Heart left ventricle (tissue), 16 donors: ENCODE measurements at regions not wholly inside any gene's neighbourhood (a gene's known extent, or its start where the extent isn't known, plus 50 kb on each side); places are given as distances from the start of the nearest gene placed in this dataset.

Experiments
- ATAC-seq, 4 donors: fragments of 200-7000 bp; cut with Tn5 transposase; one replicate each; pipeline ENCODE4 v1.9.1; 2020 to 2022; ENCODE audit warnings: moderate library complexity in 4 of 4, mild to moderate bottlenecking in 3 of 4, moderate number of reproducible peaks in 1 of 4
- DNase-seq, 5 donors: peaks; one replicate each; pipeline ENCODE4 v3.0.0-alpha.2; 2020
- H3K27ac ChIP-seq, 12 donors: fragments of 200-600 bp; sonication (generic) in 4 of 12; one replicate each; pipeline versions ENCODE4 v1.5.0 to v1.8.0; 2016 to 2022; ENCODE audit warnings: mild to moderate bottlenecking in 2 of 12
- H3K27me3 ChIP-seq, 9 donors: fragments of 200-600 bp; sonication (generic) in 2 of 9; one replicate each; pipeline versions ENCODE4 v1.5.1 to v1.8.0; 2016 to 2022; ENCODE audit warnings: mild to moderate bottlenecking in 3 of 9
- H3K36me3 ChIP-seq, 9 donors: fragments of 200-600 bp; sonication (generic) in 2 of 9; one replicate each; pipeline versions ENCODE4 v1.5.0 to v1.8.0; 2018 to 2022; ENCODE audit warnings: mild to moderate bottlenecking in 2 of 9
- H3K4me1 ChIP-seq, 12 donors: fragments of 200-600 bp; sonication (generic) in 4 of 12; one replicate each; pipeline versions ENCODE4 v1.5.0 to v1.8.0; 2016 to 2022; ENCODE audit warnings: mild to moderate bottlenecking in 3 of 12
- H3K4me3 ChIP-seq, 12 donors: fragments of 200-600 bp; sonication (generic) in 4 of 12; one replicate each; pipeline versions ENCODE4 v1.5.0 to v1.8.0; 2017 to 2022; ENCODE audit warnings: mild to moderate bottlenecking in 9 of 12, moderate library complexity in 4 of 12
- H3K9me3 ChIP-seq, 12 donors: fragments of 200-600 bp; sonication (generic) in 4 of 12; one replicate each; pipeline versions ENCODE4 v1.5.0 to v1.8.0; 2016 to 2022; ENCODE audit warnings: mild to moderate bottlenecking in 1 of 12
- POLR2A ChIP-seq, 2 donors: fragments of 450-650 bp; IDR thresholded peaks; one replicate each; pipeline ENCODE4 v1.6.1; 2017; ENCODE audit warnings: antibody characterized with exemption in 2 of 2, mild to moderate bottlenecking in 2 of 2, moderate library complexity in 2 of 2
- WGBS, 4 donors: extraction: QIAGEN DNeasy Blood & Tissue Kit in 2 of 4; methylation state at CpG; one replicate each; pipeline versions ENCODE4 v1.1.5 to v1.1.7; 2013 to 2018; 5-methylcytosine and 5-hydroxymethylcytosine counted together
- intact Hi-C, 10 donors: fragments of 100-400 bp; cut with DNase I; formaldehyde crosslinking; loops; one replicate each; pipeline versions ENCODE4 v1.11.1 to v1.14.2; 2022
- TF ChIP-seq, protein P1 (sequence below), 12 donors: fragments of 200-600 bp; sonication (generic) in 4 of 12; IDR thresholded peaks; one replicate each; pipeline versions ENCODE4 v1.5.0 to v1.8.0; 2018 to 2022; ENCODE audit warnings: antibody characterized with exemption in 12 of 12, mild to moderate bottlenecking in 5 of 12
- donor health status: ischemic (EF 13 %, LVEDD 7.1; RV severe dilation, severe dysfunction).
- donor health status: healthy with polysubstance abuse.
- donor health status: DM: no; HTN: yes; CAD: no.
- donor health status: DM: no; HTN: no; CAD: no.
- donor health status: ischemic (EF 25% LVEDD 6.9; RV normal size, moderate dysfunction).
- donor health status: ischemic (EF 25% LVEDD 5.7; RV mildly dilated, moderate dysfunction).
- donor health status: healthy.
- donor health status: DM: yes; HTN: yes; CAD: no.
- donor health status: ischemic (EF 35%, LVEDD 5.7; RV mildly dilated, moderate dysfunction).
- donor health status: nonischemic (EF 11% LVEDD 7.7; RV severe dilation, severe dysfunction).
- donor health status: DM: yes; HTN: yes; CAD: no.
- donor health status: PGD.
- donor health status: ischemic (EF 29% LVEDD 5.4; RV normal size, mild dysfunction).
- donor health status: nonischemic (EF 23%, LVEDD 6.1; RV moderate dilation, normal function).

DNA sequence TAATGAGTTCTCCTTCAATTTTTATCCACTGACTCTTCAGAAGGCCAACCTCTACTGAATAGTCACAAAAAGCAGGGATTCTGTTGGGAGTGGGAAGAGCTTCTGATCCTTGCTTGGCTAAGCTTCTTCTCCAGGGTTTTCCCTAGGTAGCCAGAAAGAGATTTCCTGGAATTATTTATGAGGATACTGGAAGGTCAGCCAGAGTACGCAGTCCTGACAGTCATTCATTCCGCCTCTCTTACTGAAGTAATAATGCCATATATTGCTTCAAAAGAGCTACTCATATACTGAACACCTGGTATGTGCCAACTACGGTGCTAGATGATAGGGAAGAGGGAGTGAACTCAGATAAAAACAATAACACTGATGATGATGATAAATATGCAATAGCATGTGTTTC is 116.1 kb downstream of the CCDC34 start:
- no peak for DNase-seq
- WGBS, 4 donors, result 48 to 56% (median 51%) methylated on average over 3 of the region's 3 CpGs
- peak; percentile 38 to 80 (median 73) for ATAC-seq
- TF ChIP-seq, protein P1, sequence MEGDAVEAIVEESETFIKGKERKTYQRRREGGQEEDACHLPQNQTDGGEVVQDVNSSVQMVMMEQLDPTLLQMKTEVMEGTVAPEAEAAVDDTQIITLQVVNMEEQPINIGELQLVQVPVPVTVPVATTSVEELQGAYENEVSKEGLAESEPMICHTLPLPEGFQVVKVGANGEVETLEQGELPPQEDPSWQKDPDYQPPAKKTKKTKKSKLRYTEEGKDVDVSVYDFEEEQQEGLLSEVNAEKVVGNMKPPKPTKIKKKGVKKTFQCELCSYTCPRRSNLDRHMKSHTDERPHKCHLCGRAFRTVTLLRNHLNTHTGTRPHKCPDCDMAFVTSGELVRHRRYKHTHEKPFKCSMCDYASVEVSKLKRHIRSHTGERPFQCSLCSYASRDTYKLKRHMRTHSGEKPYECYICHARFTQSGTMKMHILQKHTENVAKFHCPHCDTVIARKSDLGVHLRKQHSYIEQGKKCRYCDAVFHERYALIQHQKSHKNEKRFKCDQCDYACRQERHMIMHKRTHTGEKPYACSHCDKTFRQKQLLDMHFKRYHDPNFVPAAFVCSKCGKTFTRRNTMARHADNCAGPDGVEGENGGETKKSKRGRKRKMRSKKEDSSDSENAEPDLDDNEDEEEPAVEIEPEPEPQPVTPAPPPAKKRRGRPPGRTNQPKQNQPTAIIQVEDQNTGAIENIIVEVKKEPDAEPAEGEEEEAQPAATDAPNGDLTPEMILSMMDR (IDR thresholded peaks at IDR 0.05), result no peak
- no peak for TF ChIP-seq POLR2A (IDR thresholded peaks at IDR 0.05)
- H3K36me3 ChIP-seq, result no peaks in the 10 kb centered on the region
- peak overlapping the region in 9 of 12 donors; percentile 11 to 75 (median 64) for H3K27ac ChIP-seq
- peaks cover 0 to 44% (median 16%) of the 10 kb centered on the region in 12 donors for H3K4me1 ChIP-seq
- H3K9me3 ChIP-seq, result no peaks in the 10 kb centered on the region
- H3K27me3 ChIP-seq, result no peaks in the 10 kb centered on the region
- no peak overlapping the region for H3K4me3 ChIP-seq
- intact Hi-C loops, result loop anchor here in 2 of 10 donors (2.0 to 5.0 kb wide), 2 partner anchors 35 to 64 kb away; no protein-coding TSS in a partner anchor

DNA sequence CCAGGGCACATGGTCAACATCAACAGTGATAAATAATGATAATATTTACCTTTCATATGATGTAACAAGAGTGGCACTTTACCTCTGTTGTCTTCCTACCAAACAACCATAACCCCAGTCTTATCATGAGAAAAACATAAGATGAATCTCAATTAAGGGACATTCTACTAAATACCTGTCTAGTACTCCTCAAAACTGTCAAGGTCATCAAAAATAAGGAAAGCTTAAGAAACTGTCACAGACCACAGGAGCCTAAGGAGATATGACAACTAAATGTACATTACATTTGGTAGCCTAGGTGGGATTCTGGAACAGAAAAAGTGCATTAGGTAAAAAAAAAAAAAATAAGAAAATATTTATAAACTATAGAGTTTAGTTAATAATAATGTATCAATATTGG is 118.1 kb downstream of the CCDC34 start:
- Histone ChIP-seq H3K36me3 (no peaks in the 10 kb centered on the region), H3K9me3 (no peaks in the 10 kb centered on the region), H3K4me3 (no peak overlapping the region), H3K4me1 (peaks cover 0 to 40% (median 16%) of the 10 kb centered on the region in 12 donors), H3K27me3 (no peaks in the 10 kb centered on the region), H3K27ac (no peak overlapping the region)
- intact Hi-C loops, result loop anchor here in 1 of 10 donors (5.0 kb wide), 1 partner anchor 33 kb away; no protein-coding TSS in a partner anchor
- DNase-seq (no peak), ATAC-seq (no peak)
- TF ChIP-seq POLR2A (IDR thresholded peaks at IDR 0.05), result no peak
- TF ChIP-seq, protein P1 (IDR thresholded peaks at IDR 0.05), result no peak

DNA sequence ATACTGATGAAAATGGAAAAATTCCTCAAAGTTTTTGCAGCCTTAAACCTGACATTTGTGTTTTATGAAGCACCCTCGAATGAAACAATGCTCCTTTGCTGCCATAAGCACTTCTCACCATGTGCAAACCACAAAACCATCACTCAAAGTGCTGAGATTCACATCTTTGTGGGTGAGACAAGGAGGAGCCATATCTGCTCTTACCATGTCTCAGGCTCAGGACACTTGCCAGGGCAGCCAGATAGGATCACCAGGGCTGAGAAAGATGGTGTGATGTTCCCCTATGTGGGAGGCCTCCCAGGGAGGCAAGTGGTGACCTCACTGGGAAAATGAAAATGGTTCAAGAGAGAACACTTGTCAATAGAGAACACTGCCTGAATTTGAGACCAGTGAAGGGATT is 120.4 kb downstream of the CCDC34 start:
- WGBS, 4 donors, result 43 to 68% (median 58%) methylated on average over 1 of the region's 1 CpG
- Histone ChIP-seq H3K27ac (no peak overlapping the region), H3K9me3 (no peaks in the 10 kb centered on the region), H3K4me3 (no peak overlapping the region), H3K4me1 (peaks cover 0 to 25% (median 9%) of the 10 kb centered on the region in 12 donors), H3K27me3 (no peaks in the 10 kb centered on the region), H3K36me3 (no peaks in the 10 kb centered on the region)
- no peak for TF ChIP-seq POLR2A (IDR thresholded peaks at IDR 0.05)
- TF ChIP-seq, protein P1 (IDR thresholded peaks at IDR 0.05), result no peak
- intact Hi-C loops, result no loop called here
- ATAC-seq (no peak), DNase-seq (no peak)

DNA sequence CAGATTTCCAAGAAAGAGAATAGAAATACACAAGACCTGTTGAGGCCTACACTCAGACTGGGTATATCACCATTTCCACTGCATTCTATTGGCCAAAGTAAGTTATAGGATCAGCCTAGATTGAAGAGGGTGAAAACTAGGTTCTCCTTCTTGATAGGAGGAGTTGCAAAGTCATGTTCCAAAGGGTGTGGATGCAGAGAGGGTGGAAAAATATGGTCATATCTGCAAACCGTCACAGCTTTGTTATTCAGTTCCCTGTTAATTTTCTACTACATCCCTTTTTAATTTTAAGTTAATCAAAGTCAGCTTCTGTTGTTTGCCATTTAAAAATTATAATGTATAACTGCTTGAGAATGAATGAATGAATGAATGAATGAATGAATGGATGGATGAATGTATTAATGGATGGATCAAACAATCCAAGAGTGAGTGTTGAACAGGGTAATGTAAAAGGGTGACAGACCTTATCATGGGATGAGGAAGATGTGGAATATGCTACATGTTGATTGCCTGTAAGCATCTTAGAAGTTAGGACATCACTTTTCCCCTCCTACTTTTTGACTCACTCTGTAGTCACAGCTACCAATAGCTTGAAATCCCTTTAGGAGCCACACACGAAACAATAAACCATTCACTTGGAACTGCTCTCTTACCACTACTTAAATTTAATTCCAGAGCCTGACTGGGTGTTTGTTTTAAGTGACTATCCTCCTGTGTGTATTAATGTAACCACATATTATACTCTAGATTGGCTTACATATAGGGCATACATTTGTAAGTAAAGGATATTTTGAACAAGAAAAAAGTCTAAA is 121.5 kb downstream of the CCDC34 start:
- 45 to 82% (median 62%) methylated on average over 2 of the region's 2 CpGs for WGBS, 4 donors
- Histone ChIP-seq H3K36me3 (no peaks in the 10 kb centered on the region), H3K27me3 (no peaks in the 10 kb centered on the region), H3K4me3 (no peak overlapping the region), H3K4me1 (peaks cover 0 to 15% (median 2%) of the 10 kb centered on the region in 12 donors), H3K27ac (peak overlapping the region in 1 of 12 donors; percentile 5), H3K9me3 (no peaks in the 10 kb centered on the region)
- ATAC-seq (peak in 1 of 4 donors; percentile 59), DNase-seq (no peak)
- intact Hi-C loops, result no loop called here
- TF ChIP-seq, protein P1 (IDR thresholded peaks at IDR 0.05), result no peak
- no peak for TF ChIP-seq POLR2A (IDR thresholded peaks at IDR 0.05)
